ENCODE measurements at regions not wholly inside any gene's neighbourhood (a gene's known extent, or its start where the extent isn't known, plus 50 kb on each side); places are given as distances from the start of the nearest gene placed in this dataset.

DNA sequence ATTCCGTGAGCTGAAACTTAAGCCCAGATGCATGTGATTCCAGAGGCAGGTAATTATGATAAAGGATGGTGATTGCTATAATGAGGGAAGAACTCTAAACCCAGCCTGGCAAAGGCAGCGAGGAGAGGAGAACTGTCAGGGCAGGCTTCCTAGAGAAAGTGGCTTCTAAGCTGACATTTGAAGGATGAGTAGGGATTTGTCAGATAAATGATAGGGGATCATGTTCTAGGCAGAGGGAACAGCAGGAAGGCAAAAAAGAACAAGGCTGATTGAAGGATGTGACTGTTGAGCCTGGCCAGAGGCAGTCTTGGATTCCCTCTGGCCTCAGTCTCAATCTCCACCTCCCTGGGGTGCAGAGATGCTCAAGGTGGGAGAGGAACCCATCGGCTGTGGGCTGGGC is 146.4 kb upstream of the POU3F1 start:
- POLR2A ChIA-PET, result interaction anchor here (0.7 kb wide), 1 partner anchor 256 kb away, joined by 3 read pairs; no protein-coding TSS in a partner anchor
- no TSS peak for BruUV-seq (replicated peaks)
- no peaks in the 10 kb centered on the region for H3K36me3 Mint-ChIP-seq (ENCODE audit: insufficient read depth, unreplicated experiment)
- peaks cover 31% of the 10 kb centered on the region for H3K27me3 Mint-ChIP-seq (ENCODE audit: insufficient read depth, unreplicated experiment)
- intact Hi-C loops (cut with micrococcal nuclease), result no loop called here
- no peak overlapping the region for H3K27ac Mint-ChIP-seq (ENCODE audit: low read depth, unreplicated experiment)
- H3K9me3 Mint-ChIP-seq (ENCODE audit: unreplicated experiment), result no peaks in the 10 kb centered on the region
- DNase-seq (ENCODE audit: unreplicated experiment), result no peak
- no peak overlapping the region for H3K4me3 Mint-ChIP-seq (ENCODE audit: unreplicated experiment)
- CTCF ChIA-PET, result no interaction called here
- no peaks in the 10 kb centered on the region for H3K4me1 Mint-ChIP-seq (ENCODE audit: insufficient read depth, unreplicated experiment)
- TF ChIP-seq, protein P1, sequence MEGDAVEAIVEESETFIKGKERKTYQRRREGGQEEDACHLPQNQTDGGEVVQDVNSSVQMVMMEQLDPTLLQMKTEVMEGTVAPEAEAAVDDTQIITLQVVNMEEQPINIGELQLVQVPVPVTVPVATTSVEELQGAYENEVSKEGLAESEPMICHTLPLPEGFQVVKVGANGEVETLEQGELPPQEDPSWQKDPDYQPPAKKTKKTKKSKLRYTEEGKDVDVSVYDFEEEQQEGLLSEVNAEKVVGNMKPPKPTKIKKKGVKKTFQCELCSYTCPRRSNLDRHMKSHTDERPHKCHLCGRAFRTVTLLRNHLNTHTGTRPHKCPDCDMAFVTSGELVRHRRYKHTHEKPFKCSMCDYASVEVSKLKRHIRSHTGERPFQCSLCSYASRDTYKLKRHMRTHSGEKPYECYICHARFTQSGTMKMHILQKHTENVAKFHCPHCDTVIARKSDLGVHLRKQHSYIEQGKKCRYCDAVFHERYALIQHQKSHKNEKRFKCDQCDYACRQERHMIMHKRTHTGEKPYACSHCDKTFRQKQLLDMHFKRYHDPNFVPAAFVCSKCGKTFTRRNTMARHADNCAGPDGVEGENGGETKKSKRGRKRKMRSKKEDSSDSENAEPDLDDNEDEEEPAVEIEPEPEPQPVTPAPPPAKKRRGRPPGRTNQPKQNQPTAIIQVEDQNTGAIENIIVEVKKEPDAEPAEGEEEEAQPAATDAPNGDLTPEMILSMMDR (IDR thresholded peaks at IDR 0.05; ENCODE audit: unreplicated experiment), result no peak

DNA sequence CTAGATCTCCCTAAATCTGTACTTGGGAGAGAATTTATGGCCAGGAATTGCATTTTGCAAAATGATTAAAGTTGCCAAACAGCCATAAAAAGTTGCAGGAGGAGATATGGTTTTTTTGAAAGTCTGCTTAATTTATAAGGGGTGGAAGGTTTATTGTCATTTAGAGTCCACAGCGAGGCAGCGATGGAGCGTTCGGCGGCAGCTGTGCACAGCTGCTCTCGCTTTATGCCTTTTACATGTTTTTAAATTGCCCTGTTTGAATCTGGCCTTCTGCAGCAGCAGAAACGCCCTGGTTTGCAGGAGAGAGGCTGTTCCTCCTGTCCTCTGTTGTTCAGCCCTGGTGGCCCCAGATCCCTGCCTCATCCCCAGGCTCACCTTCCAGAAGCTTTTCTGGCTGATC is 144.9 kb upstream of the POU3F1 start:
- ChIA-PET POLR2A (no interaction called here), CTCF (no interaction called here)
- DNase-seq (ENCODE audit: unreplicated experiment), result no peak
- no peak overlapping the region for H3K4me3 Mint-ChIP-seq (ENCODE audit: unreplicated experiment)
- intact Hi-C loops (cut with micrococcal nuclease), result no loop called here
- no peaks in the 10 kb centered on the region for H3K9me3 Mint-ChIP-seq (ENCODE audit: unreplicated experiment)
- no peaks in the 10 kb centered on the region for H3K36me3 Mint-ChIP-seq (ENCODE audit: insufficient read depth, unreplicated experiment)
- H3K27me3 Mint-ChIP-seq (ENCODE audit: insufficient read depth, unreplicated experiment), result peaks cover 41% of the 10 kb centered on the region
- BruUV-seq (replicated peaks), result no TSS peak
- TF ChIP-seq, protein P1 (IDR thresholded peaks at IDR 0.05; ENCODE audit: unreplicated experiment), result no peak
- no peaks in the 10 kb centered on the region for H3K4me1 Mint-ChIP-seq (ENCODE audit: insufficient read depth, unreplicated experiment)
- no peak overlapping the region for H3K27ac Mint-ChIP-seq (ENCODE audit: low read depth, unreplicated experiment)

DNA sequence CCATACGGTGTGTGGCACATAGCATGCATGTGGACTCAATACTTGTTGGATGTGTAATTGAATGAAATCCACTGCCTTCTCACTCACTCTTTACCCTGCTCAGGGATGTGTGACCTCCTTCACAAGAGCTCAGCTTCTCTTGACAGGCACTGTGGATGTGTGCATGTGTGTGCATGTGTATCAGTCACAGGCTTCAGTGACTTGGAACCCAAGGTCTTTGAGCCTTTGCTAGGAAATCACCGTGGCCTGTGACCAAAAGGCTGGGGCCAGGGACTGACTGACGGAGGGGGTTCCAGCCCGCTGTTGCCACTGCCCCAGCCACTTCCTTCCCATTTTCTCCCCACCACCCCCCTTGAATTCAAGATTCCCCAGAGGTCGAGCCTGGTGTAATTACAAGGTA is 144.4 kb upstream of the POU3F1 start:
- TF ChIP-seq, protein P1 (IDR thresholded peaks at IDR 0.05; ENCODE audit: unreplicated experiment), result no peak
- no peaks in the 10 kb centered on the region for H3K9me3 Mint-ChIP-seq (ENCODE audit: unreplicated experiment)
- no peaks in the 10 kb centered on the region for H3K4me1 Mint-ChIP-seq (ENCODE audit: insufficient read depth, unreplicated experiment)
- intact Hi-C loops (cut with micrococcal nuclease), result no loop called here
- ChIA-PET POLR2A (no interaction called here), CTCF (no interaction called here)
- peaks cover 45% of the 10 kb centered on the region for H3K27me3 Mint-ChIP-seq (ENCODE audit: insufficient read depth, unreplicated experiment)
- no peaks in the 10 kb centered on the region for H3K36me3 Mint-ChIP-seq (ENCODE audit: insufficient read depth, unreplicated experiment)
- BruUV-seq (replicated peaks), result no TSS peak
- DNase-seq (ENCODE audit: unreplicated experiment), result no peak
- no peak overlapping the region for H3K4me3 Mint-ChIP-seq (ENCODE audit: unreplicated experiment)
- no peak overlapping the region for H3K27ac Mint-ChIP-seq (ENCODE audit: low read depth, unreplicated experiment)

DNA sequence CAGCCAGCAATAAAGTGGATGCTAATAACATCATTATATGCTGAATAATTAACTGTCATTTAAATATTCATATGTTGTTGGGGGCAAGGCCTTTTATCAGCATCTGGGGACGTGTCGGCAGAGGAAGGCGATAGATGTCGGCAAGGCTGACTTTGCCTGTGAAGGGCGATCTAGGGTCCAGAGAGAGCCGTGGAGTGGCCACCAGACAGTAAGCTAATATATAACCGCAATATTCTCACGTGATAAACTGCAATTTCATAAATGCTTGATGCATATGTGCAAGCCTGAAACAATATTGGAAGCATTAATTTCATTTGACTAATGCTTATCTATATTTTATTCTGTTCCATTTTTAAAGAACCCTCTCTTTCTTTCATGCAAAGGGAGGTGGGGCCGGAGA is 141.0 kb upstream of the POU3F1 start:
- ChIA-PET CTCF (interaction anchor here (1.1 kb wide), 1 partner anchor 35 kb away, joined by 3 read pairs; no protein-coding TSS in a partner anchor), POLR2A (interaction anchor here (0.6 kb wide), 1 partner anchor 740 kb away, joined by 3 read pairs; no protein-coding TSS in a partner anchor)
- Mint-ChIP-seq H3K9me3 (ENCODE audit: unreplicated experiment) (no peaks in the 10 kb centered on the region), H3K4me1 (ENCODE audit: insufficient read depth, unreplicated experiment) (no peaks in the 10 kb centered on the region), H3K36me3 (ENCODE audit: insufficient read depth, unreplicated experiment) (no peaks in the 10 kb centered on the region), H3K27me3 (ENCODE audit: insufficient read depth, unreplicated experiment) (peaks cover 55% of the 10 kb centered on the region), H3K27ac (ENCODE audit: low read depth, unreplicated experiment) (no peak overlapping the region), H3K4me3 (ENCODE audit: unreplicated experiment) (no peak overlapping the region)
- BruUV-seq (replicated peaks), result no TSS peak
- TF ChIP-seq, protein P1 (IDR thresholded peaks at IDR 0.05; ENCODE audit: unreplicated experiment), result no peak
- intact Hi-C loops (cut with micrococcal nuclease), result no loop called here
- no peak for DNase-seq (ENCODE audit: unreplicated experiment)
